ENCODE measurements at regions not wholly inside any gene's neighbourhood (a gene's known extent, or its start where the extent isn't known, plus 50 kb on each side); places are given as distances from the start of the nearest gene placed in this dataset.

GRCh38 chr3:104286645-104287044 is 1080.1 kb upstream of the ALCAM start:
- DNase-seq (ENCODE audit: extremely low read depth, low read depth): no peak
- H3K4me3 ChIP-seq (replicated peaks; ENCODE audit: low read depth, low read length): no peak overlapping the region
- TF ChIP-seq, protein P1, sequence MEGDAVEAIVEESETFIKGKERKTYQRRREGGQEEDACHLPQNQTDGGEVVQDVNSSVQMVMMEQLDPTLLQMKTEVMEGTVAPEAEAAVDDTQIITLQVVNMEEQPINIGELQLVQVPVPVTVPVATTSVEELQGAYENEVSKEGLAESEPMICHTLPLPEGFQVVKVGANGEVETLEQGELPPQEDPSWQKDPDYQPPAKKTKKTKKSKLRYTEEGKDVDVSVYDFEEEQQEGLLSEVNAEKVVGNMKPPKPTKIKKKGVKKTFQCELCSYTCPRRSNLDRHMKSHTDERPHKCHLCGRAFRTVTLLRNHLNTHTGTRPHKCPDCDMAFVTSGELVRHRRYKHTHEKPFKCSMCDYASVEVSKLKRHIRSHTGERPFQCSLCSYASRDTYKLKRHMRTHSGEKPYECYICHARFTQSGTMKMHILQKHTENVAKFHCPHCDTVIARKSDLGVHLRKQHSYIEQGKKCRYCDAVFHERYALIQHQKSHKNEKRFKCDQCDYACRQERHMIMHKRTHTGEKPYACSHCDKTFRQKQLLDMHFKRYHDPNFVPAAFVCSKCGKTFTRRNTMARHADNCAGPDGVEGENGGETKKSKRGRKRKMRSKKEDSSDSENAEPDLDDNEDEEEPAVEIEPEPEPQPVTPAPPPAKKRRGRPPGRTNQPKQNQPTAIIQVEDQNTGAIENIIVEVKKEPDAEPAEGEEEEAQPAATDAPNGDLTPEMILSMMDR (IDR thresholded peaks at IDR 0.05; ENCODE audit: low read depth, low read length, missing control alignments): no peak

- no peak overlapping the region for H3K4me3 ChIP-seq (replicated peaks; ENCODE audit: low read depth, low read length)
- DNase-seq (ENCODE audit: extremely low read depth, low read depth): no peak
- TF ChIP-seq, protein P1 (IDR thresholded peaks at IDR 0.05; ENCODE audit: low read depth, low read length, missing control alignments): no peak
Observed at GRCh38 chr3:104291437-104291851, 1075.3 kb upstream of the ALCAM start.

DNA sequence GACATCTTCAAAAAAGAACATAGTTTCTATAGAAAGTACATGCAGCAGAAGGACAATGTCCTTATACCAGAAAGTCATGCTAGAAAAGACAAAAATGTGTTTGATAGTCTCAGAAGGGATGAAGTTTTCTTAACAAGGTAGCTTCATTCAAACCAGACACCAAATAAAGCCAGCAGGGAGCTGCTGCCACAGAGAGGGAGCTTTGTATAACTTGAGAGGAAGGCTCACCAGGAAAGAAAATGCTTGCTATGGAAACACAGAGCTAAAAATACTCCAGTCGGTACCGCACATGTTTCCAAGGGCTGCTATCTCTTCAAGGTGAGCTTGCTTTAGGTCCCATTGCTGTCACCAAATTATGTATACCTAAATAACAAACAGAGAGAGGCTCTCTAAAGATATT is 1074.8 kb upstream of the ALCAM start:
- DNase-seq (ENCODE audit: extremely low read depth, low read depth): no peak
- TF ChIP-seq, protein P1 (IDR thresholded peaks at IDR 0.05; ENCODE audit: low read depth, low read length, missing control alignments): no peak
- no peak overlapping the region for H3K4me3 ChIP-seq (replicated peaks; ENCODE audit: low read depth, low read length)

- TF ChIP-seq, protein P1 (IDR thresholded peaks at IDR 0.05; ENCODE audit: low read depth, low read length, missing control alignments): no peak
- no peak for DNase-seq (ENCODE audit: extremely low read depth, low read depth)
- H3K4me3 ChIP-seq (replicated peaks; ENCODE audit: low read depth, low read length): no peak overlapping the region
Observed at GRCh38 chr3:104297617-104298016, 1069.1 kb upstream of the ALCAM start.

GRCh38 chr3:104298662-104299061 is 1068.0 kb upstream of the ALCAM start:
- no peak overlapping the region for H3K4me3 ChIP-seq (replicated peaks; ENCODE audit: low read depth, low read length)
- TF ChIP-seq, protein P1 (IDR thresholded peaks at IDR 0.05; ENCODE audit: low read depth, low read length, missing control alignments): no peak
- no peak for DNase-seq (ENCODE audit: extremely low read depth, low read depth)

DNA sequence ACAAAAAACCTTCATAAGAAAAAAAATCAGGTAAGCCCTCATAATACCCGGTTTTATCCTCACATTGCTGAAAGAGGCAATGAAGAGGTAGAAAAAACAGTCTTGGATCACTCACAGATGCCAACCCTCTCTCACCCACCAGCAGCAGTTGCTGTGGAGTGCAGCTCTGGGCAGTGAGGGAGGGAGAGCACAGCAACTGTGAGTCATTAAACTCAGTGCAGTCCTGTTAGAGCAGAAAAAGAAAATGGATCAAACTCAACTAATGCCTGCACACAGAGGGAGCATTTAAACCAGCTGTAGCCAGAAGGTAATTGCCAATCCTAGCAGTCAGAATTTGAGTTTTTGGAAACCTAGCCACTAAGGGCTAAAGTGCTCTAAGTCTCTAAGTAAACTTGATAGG is 1050.6 kb upstream of the ALCAM start:
- TF ChIP-seq, protein P1 (IDR thresholded peaks at IDR 0.05; ENCODE audit: low read depth, low read length, missing control alignments): no peak
- H3K4me3 ChIP-seq (replicated peaks; ENCODE audit: low read depth, low read length): no peak overlapping the region
- no peak for DNase-seq (ENCODE audit: extremely low read depth, low read depth)

GRCh38 chr3:104323226-104323625 is 1043.5 kb upstream of the ALCAM start:
- TF ChIP-seq, protein P1 (IDR thresholded peaks at IDR 0.05; ENCODE audit: low read depth, low read length, missing control alignments): no peak
- DNase-seq (ENCODE audit: extremely low read depth, low read depth): no peak
- H3K4me3 ChIP-seq (replicated peaks; ENCODE audit: low read depth, low read length): no peak overlapping the region

All from HFF-Myc (cell line).